ENCODE measurements at regions not wholly inside any gene's neighbourhood (a gene's known extent, or its start where the extent isn't known, plus 50 kb on each side); places are given as distances from the start of the nearest gene placed in this dataset.

DNA sequence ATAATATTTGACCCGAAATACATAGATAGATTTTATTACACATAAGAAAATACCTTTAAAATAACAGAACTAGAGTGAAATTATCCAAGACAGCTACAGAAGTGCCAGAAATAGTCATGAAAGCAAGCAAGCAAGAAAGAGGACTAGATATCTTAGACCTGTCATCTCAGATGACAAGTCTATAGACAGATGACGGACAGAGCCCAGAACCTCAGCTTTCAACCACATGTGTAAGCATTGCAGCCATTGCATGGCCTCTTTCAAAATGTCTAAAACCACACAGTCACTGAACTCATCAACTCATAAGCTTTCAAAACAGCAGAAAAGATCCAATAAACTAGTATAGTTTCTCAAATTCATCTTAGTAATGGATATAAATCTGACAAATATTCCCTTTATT lies 59.8 kb upstream of the FHIT start:
- no peaks in the 10 kb centered on the region for H3K27me3 ChIP-seq (ENCODE audit: insufficient read depth, insufficient read length)
- H3K36me3 ChIP-seq (ENCODE audit: insufficient read depth, insufficient read length, low read length), result no peaks in the 10 kb centered on the region
- no peaks in the 10 kb centered on the region for H3K9me3 ChIP-seq (ENCODE audit: insufficient read depth, low read length)
- DNase-seq (ENCODE audit: low read depth, low spot score), result no peak
- H3K9ac ChIP-seq (ENCODE audit: insufficient read length, low read depth), result no peak overlapping the region
- no peak overlapping the region for H3K4me3 ChIP-seq (ENCODE audit: insufficient read length, low read depth)
- TF ChIP-seq YY1 (IDR thresholded peaks at IDR 0.05; ENCODE audit: insufficient read depth, insufficient read length) (no peak), SUZ12 (IDR thresholded peaks at IDR 0.05; ENCODE audit: extremely low read depth, insufficient read depth, insufficient read length) (no peak), ZNF274 (IDR thresholded peaks at IDR 0.05; ENCODE audit: low read depth, low read length) (no peak)
- H3K4me1 ChIP-seq (ENCODE audit: insufficient read depth, insufficient read length), result no peaks in the 10 kb centered on the region

DNA sequence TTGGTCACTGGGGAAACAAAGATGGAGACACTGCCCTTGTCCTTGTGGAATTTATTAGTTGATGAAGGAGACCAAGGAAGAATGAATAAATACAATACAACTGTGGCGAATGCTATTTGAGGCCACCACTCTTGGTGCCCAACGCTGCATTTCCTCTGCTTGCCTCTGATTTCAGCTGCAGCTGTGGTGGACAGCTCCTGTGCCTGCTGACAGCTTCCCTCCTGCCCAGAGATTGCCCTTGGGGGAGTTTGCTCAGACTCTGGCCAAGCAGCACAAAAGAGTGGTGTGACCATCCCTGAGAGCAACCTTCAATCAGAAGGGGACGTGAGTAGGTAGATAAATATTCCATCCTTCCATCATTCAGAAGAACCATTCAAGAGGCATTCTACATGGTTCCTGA lies 64.6 kb upstream of the FHIT start:
- DNase-seq (ENCODE audit: low read depth, low spot score), result no peak
- Histone ChIP-seq H3K36me3 (ENCODE audit: insufficient read depth, insufficient read length, low read length) (no peaks in the 10 kb centered on the region), H3K4me1 (ENCODE audit: insufficient read depth, insufficient read length) (no peaks in the 10 kb centered on the region), H3K4me3 (ENCODE audit: insufficient read length, low read depth) (no peak overlapping the region), H3K9me3 (ENCODE audit: insufficient read depth, low read length) (no peaks in the 10 kb centered on the region), H3K27me3 (ENCODE audit: insufficient read depth, insufficient read length) (no peaks in the 10 kb centered on the region), H3K9ac (ENCODE audit: insufficient read length, low read depth) (no peak overlapping the region)
- TF ChIP-seq SUZ12 (IDR thresholded peaks at IDR 0.05; ENCODE audit: extremely low read depth, insufficient read depth, insufficient read length), result no peak
- no peak for TF ChIP-seq ZNF274 (IDR thresholded peaks at IDR 0.05; ENCODE audit: low read depth, low read length)
- TF ChIP-seq YY1 (IDR thresholded peaks at IDR 0.05; ENCODE audit: insufficient read depth, insufficient read length), result no peak

DNA sequence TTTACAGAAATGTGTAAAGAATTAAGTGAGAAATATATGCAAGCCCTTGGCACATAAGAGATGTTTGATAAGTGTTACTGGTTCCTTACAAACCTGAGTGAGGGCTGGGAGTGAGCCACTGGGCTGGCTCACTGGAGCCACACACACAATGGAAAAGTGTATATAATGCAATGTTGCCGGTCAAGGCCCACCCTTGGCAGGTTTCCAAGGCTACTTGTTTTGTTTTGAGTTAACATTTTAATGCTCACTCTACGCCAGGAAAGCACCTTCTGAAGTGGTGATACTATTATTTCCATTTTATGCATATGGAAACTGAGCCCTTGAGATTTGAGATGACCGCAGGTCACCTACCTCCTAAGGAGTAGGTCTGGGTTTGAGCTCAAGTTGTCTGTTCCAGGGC lies 71.8 kb upstream of the FHIT start:
- Histone ChIP-seq H3K4me3 (ENCODE audit: insufficient read length, low read depth) (no peak overlapping the region), H3K36me3 (ENCODE audit: insufficient read depth, insufficient read length, low read length) (no peaks in the 10 kb centered on the region), H3K27me3 (ENCODE audit: insufficient read depth, insufficient read length) (no peaks in the 10 kb centered on the region), H3K9me3 (ENCODE audit: insufficient read depth, low read length) (no peaks in the 10 kb centered on the region; the same call in 1 of the 2 replicates), H3K9ac (ENCODE audit: insufficient read length, low read depth) (no peak overlapping the region), H3K4me1 (ENCODE audit: insufficient read depth, insufficient read length) (no peaks in the 10 kb centered on the region)
- no peak for DNase-seq (ENCODE audit: low read depth, low spot score)
- TF ChIP-seq YY1 (IDR thresholded peaks at IDR 0.05; ENCODE audit: insufficient read depth, insufficient read length) (no peak), SUZ12 (IDR thresholded peaks at IDR 0.05; ENCODE audit: extremely low read depth, insufficient read depth, insufficient read length) (no peak), ZNF274 (IDR thresholded peaks at IDR 0.05; ENCODE audit: low read depth, low read length) (no peak)

DNA sequence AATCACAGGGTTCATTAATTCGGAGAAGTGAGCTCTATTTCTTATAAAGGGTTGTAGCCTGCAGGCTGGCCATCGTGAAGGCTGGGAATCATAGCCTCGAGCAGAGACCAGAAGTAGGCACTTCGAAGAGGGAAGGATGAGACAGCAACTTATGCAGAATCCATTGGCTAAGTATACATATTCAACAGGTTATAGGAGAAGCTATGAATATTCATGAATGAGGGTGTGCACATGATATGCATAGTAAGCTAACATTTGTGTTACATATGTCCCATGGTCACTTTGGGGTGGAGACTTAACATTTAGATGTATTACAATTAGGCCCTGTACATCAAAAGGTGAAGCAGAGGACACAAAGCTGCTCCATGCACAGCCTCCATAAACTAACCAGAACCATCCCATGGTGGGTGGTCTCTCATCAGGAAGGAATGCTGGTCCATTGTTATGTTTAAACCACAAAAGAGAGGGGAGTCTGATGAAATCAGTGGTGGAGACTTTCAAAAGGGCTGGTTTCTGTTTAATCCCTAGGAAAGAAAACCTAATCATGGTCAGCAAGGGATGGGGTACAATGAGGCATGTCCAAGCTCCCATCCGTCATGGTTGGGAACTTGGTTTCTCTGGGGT lies 80.8 kb upstream of the FHIT start:
- Histone ChIP-seq H3K9ac (ENCODE audit: insufficient read length, low read depth) (no peak overlapping the region), H3K4me3 (ENCODE audit: insufficient read length, low read depth) (no peak overlapping the region), H3K4me1 (ENCODE audit: insufficient read depth, insufficient read length) (peaks cover 3% of the 10 kb centered on the region), H3K27me3 (ENCODE audit: insufficient read depth, insufficient read length) (no peaks in the 10 kb centered on the region), H3K36me3 (ENCODE audit: insufficient read depth, insufficient read length, low read length) (no peaks in the 10 kb centered on the region), H3K9me3 (ENCODE audit: insufficient read depth, low read length) (peaks cover 25% of the 10 kb centered on the region)
- TF ChIP-seq SUZ12 (IDR thresholded peaks at IDR 0.05; ENCODE audit: extremely low read depth, insufficient read depth, insufficient read length) (no peak), ZNF274 (IDR thresholded peaks at IDR 0.05; ENCODE audit: low read depth, low read length) (no peak), YY1 (IDR thresholded peaks at IDR 0.05; ENCODE audit: insufficient read depth, insufficient read length) (no peak)
- peak; percentile 85 for DNase-seq (ENCODE audit: low read depth, low spot score)

- H3K9ac ChIP-seq (ENCODE audit: insufficient read length, low read depth), result no peak overlapping the region
- peaks cover 3% of the 10 kb centered on the region for H3K4me1 ChIP-seq (ENCODE audit: insufficient read depth, insufficient read length)
- no peak for TF ChIP-seq YY1 (IDR thresholded peaks at IDR 0.05; ENCODE audit: insufficient read depth, insufficient read length)
- no peak for TF ChIP-seq SUZ12 (IDR thresholded peaks at IDR 0.05; ENCODE audit: extremely low read depth, insufficient read depth, insufficient read length)
- TF ChIP-seq ZNF274 (IDR thresholded peaks at IDR 0.05; ENCODE audit: low read depth, low read length), result no peak
- no peaks in the 10 kb centered on the region for H3K27me3 ChIP-seq (ENCODE audit: insufficient read depth, insufficient read length)
- no peak for DNase-seq (ENCODE audit: low read depth, low spot score)
- H3K9me3 ChIP-seq (ENCODE audit: insufficient read depth, low read length), result peaks cover 25% of the 10 kb centered on the region
- no peak overlapping the region for H3K4me3 ChIP-seq (ENCODE audit: insufficient read length, low read depth)
- H3K36me3 ChIP-seq (ENCODE audit: insufficient read depth, insufficient read length, low read length), result no peaks in the 10 kb centered on the region
Measured at GRCh38 chr3:61333192-61333961, 82.1 kb upstream of the FHIT start.

DNA sequence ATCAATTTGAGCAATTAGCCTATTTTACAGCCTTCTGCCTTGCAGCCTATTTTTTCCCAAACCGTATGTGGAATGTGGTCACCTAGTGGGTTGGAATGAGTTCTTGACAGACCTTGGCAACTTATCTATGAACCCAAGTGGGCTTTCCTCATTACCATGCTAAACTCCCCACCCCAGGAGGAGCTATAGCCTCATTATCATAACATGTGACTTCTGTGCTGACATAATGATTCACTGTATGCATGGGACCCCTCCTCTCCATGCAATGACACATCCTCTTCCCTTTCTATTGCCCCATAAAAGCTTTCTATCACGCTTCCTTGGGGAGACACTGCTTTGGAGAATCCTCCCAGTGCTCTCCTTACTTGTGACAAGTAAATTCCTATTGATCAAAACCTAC lies 83.5 kb upstream of the FHIT start:
- no peak for DNase-seq (ENCODE audit: low read depth, low spot score)
- no peak for TF ChIP-seq SUZ12 (IDR thresholded peaks at IDR 0.05; ENCODE audit: extremely low read depth, insufficient read depth, insufficient read length)
- no peak for TF ChIP-seq YY1 (IDR thresholded peaks at IDR 0.05; ENCODE audit: insufficient read depth, insufficient read length)
- TF ChIP-seq ZNF274 (IDR thresholded peaks at IDR 0.05; ENCODE audit: low read depth, low read length), result no peak
- Histone ChIP-seq H3K27me3 (ENCODE audit: insufficient read depth, insufficient read length) (no peaks in the 10 kb centered on the region), H3K4me1 (ENCODE audit: insufficient read depth, insufficient read length) (peaks cover 3% of the 10 kb centered on the region), H3K36me3 (ENCODE audit: insufficient read depth, insufficient read length, low read length) (no peaks in the 10 kb centered on the region), H3K9me3 (ENCODE audit: insufficient read depth, low read length) (peaks cover 30% of the 10 kb centered on the region), H3K4me3 (ENCODE audit: insufficient read length, low read depth) (no peak overlapping the region), H3K9ac (ENCODE audit: insufficient read length, low read depth) (no peak overlapping the region)

DNA sequence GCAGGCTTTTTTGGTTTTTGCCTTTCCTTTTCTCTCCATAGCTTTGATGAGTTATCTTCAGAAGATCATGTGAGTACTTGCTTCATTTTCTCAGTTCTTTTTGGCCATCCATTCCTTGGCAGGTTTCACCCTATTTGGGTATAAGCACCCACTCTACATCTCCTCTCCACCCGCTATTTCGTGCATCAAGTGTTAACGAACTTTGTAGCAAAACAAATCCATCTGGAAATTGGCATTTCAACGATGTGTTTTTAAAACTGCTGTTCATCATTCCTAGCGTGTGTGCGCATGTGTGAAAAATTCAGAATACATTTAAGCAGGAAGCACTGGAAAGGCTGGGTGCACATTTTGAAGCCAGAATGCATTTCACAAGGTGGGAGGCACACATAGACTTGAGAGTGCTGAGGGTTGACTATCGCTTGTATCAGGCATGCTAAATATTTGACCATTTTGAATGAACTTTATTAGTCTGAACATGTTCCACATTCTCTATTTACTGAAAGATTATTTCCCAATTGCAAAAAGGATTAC lies 89.7 kb upstream of the FHIT start:
- Histone ChIP-seq H3K9me3 (ENCODE audit: insufficient read depth, low read length) (peaks cover 5% of the 10 kb centered on the region; the same call in 1 of the 2 replicates), H3K9ac (ENCODE audit: insufficient read length, low read depth) (no peak overlapping the region), H3K4me1 (ENCODE audit: insufficient read depth, insufficient read length) (no peaks in the 10 kb centered on the region), H3K36me3 (ENCODE audit: insufficient read depth, insufficient read length, low read length) (no peaks in the 10 kb centered on the region), H3K4me3 (ENCODE audit: insufficient read length, low read depth) (no peak overlapping the region), H3K27me3 (ENCODE audit: insufficient read depth, insufficient read length) (no peaks in the 10 kb centered on the region)
- no peak for TF ChIP-seq YY1 (IDR thresholded peaks at IDR 0.05; ENCODE audit: insufficient read depth, insufficient read length)
- TF ChIP-seq SUZ12 (IDR thresholded peaks at IDR 0.05; ENCODE audit: extremely low read depth, insufficient read depth, insufficient read length), result no peak
- no peak for TF ChIP-seq ZNF274 (IDR thresholded peaks at IDR 0.05; ENCODE audit: low read depth, low read length)
- no peak for DNase-seq (ENCODE audit: low read depth, low spot score)
